HG02623 (cell line): ENCODE measurements at regions not wholly inside any gene's neighbourhood (a gene's known extent, or its start where the extent isn't known, plus 50 kb on each side); places are given as distances from the start of the nearest gene placed in this dataset.
"Not testable (repeated sequence)": the region's sequence is repeated elsewhere in the genome, so short reads cannot be mapped to it uniquely, and the experiment has no call there.

Experiments used
- ATAC-seq: cut with Tn5 transposase; IDR thresholded peaks from one replicate; pipeline ENCODE4 v1.9.1; 2021; ENCODE audit warnings: moderate library complexity; ENCODE audit not compliant: unreplicated experiment

DNA sequence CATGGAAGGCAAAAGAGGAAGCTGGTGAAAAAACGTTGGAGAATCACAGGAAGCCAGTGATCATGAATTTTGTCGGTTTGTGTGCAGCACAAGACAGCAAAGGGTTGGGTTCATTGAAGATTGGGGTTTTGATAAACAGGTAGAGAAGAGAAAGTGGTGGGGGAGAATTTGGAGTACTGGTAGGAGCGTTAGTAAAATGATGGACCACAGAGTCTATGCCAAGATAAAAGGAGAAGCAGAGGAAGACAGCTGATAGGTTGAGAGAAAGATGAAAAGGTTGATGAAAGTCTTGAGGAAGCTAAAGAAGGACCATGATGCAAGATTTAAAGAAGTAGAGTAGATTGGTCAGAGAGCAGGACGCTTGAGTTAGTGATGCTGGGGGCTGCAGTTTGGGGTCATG lies 156.8 kb upstream of the POU3F1 start:
- no peak for ATAC-seq

DNA sequence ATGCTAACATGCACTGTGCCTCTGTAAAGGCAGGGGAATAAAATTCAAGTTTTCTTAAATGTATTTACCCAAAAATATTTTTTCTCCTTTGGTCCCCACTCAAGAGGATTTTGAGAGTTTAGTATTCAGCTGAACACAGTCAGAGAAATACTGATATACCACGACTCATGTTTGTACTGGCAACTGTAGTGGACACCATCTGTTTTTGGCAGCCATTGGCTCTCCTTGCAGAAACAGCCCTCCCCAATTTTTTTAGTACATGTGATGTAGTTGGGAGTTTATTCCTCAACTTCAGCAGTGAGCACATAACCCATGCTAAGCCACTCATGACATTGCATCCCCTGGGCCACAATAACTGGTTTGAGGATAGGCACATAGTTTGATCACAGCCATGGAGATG lies 154.8 kb upstream of the POU3F1 start:
- ATAC-seq = no peak

DNA sequence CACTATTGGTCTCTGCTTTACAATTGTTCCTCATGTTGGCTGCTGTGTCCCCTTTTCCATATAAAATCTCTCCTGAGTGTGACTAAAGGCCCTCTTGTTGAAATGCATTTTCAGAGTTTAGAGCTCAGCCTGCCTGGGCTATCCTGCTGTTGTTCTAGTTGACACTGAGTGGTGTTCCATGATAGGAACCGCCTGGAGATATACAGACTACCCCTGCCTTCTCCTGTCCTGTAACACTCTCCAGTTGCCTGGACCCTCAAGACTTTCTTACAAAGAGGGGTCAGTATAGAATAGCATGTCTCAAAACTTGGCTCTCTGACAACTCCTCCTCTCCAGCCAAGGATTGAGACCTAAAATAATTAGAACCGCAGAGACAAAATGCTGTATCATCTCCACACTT lies 152.0 kb upstream of the POU3F1 start:
- no peak for ATAC-seq

DNA sequence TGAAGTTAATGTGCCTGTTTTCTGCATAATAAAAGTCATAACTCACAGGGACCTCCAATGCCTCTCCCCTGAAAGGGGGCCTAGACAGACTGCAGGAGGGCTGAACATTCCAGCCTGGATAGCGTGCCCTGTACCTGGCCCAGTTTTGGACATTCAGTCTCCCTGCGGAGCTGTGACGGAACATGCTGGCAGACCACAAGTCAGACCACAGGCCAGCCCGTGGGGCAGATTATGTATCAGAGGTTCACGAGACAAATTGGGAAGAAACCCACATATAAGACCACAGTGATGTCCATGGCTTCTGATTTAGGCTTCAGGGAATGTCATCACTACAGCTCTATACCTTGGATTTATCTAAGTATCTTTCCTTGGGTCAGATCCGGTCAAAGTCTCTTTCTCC lies 151.5 kb upstream of the POU3F1 start:
- no peak for ATAC-seq

DNA sequence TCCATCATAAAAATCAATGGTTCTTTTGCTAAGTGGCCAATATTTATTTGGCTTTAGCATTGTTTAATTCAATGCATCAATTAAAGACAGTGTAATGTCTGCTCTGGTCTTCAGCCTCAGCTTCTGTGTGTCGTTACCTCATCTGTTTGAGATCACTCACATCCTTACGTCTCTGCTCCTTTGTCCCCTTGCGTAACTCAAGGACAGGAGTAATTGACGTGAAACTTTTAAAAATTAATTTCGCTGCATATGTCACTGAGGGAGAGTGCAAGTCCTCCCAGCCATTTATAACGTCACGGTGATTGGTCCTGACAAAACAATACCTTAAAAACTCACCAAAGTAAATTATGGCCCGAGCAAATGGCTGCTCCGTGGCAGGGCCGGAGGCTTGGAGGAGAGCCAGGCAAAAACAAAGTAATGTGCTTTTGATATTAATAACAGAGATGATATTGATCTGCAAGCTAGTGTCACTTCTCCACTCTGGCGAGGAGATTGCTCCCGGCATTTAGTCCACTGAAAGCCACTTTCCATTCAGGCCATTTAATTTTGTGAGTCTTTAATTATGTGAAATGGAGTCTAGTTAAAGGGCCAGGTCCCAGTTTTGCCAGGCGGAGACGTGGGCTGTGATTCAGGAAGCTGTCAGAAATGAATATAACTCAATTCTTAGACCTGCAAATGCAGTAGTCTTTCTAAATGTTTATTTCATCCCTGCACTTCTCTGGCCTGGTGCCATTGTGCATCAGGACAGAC lies 150.9 kb upstream of the POU3F1 start:
- ATAC-seq = no peak

DNA sequence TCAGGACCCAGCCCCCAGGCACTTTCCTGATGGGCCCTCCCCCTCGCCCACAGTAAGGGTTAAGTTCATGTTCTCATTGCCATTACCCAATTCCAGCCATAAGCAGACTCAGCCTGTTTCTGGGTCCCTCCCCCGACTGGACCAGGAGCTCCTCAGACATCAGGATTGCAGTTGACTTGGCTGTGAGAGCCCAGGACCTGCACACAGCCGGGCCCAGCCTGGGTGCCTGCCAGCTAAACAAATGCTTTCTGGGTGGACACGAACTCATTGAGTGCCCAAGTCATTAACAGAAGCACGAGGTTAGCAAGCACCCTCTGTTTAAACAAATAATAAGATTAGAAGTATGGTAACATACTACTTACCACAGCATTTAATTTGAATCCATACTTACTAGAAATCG lies 147.9 kb upstream of the POU3F1 start:
- ATAC-seq = no peak

DNA sequence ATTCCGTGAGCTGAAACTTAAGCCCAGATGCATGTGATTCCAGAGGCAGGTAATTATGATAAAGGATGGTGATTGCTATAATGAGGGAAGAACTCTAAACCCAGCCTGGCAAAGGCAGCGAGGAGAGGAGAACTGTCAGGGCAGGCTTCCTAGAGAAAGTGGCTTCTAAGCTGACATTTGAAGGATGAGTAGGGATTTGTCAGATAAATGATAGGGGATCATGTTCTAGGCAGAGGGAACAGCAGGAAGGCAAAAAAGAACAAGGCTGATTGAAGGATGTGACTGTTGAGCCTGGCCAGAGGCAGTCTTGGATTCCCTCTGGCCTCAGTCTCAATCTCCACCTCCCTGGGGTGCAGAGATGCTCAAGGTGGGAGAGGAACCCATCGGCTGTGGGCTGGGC lies 146.4 kb upstream of the POU3F1 start:
- ATAC-seq = no peak

DNA sequence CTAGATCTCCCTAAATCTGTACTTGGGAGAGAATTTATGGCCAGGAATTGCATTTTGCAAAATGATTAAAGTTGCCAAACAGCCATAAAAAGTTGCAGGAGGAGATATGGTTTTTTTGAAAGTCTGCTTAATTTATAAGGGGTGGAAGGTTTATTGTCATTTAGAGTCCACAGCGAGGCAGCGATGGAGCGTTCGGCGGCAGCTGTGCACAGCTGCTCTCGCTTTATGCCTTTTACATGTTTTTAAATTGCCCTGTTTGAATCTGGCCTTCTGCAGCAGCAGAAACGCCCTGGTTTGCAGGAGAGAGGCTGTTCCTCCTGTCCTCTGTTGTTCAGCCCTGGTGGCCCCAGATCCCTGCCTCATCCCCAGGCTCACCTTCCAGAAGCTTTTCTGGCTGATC lies 144.9 kb upstream of the POU3F1 start:
- no peak for ATAC-seq

DNA sequence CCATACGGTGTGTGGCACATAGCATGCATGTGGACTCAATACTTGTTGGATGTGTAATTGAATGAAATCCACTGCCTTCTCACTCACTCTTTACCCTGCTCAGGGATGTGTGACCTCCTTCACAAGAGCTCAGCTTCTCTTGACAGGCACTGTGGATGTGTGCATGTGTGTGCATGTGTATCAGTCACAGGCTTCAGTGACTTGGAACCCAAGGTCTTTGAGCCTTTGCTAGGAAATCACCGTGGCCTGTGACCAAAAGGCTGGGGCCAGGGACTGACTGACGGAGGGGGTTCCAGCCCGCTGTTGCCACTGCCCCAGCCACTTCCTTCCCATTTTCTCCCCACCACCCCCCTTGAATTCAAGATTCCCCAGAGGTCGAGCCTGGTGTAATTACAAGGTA lies 144.4 kb upstream of the POU3F1 start:
- no peak for ATAC-seq

DNA sequence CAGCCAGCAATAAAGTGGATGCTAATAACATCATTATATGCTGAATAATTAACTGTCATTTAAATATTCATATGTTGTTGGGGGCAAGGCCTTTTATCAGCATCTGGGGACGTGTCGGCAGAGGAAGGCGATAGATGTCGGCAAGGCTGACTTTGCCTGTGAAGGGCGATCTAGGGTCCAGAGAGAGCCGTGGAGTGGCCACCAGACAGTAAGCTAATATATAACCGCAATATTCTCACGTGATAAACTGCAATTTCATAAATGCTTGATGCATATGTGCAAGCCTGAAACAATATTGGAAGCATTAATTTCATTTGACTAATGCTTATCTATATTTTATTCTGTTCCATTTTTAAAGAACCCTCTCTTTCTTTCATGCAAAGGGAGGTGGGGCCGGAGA lies 141.0 kb upstream of the POU3F1 start:
- no peak for ATAC-seq

DNA sequence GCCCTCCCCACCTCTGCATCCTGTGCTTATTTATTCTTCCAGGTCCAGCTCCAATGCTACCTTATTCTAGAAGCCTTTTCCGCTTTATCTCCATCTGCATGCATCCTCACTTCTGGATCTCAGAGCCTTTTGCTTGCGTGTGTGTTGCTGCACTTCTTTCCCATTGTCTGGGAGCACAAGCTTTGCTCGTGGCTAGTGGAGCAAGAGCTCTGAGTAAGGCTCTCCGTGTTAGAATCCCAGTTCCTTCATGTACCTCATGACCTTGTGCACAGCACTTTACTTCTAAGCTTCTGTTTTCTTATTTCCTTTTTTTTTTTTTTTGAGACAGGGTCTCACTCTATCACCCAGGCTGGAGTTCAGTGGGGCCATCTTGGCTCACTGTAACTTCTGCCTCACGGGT lies 140.0 kb upstream of the POU3F1 start:
- ATAC-seq = no peak

DNA sequence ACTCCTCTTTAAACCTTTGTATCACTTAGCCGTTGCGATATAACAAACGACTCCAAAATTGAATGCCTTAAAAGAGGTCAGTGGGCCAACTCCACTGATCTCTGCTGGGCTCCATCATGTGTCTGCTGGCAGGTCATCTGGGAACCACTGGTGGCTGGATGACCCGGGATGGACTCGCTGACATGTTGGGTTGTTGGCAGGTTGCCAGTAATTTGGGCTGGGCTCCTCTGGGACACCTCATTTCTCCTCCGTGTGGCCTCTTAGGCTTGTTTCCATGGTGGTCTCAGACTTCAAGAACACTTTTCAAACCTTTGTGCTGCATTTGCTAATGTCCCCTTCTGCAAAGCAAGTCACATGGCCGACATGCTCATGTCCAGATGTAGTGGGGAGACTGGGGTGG lies 139.3 kb upstream of the POU3F1 start:
- no peak for ATAC-seq

DNA sequence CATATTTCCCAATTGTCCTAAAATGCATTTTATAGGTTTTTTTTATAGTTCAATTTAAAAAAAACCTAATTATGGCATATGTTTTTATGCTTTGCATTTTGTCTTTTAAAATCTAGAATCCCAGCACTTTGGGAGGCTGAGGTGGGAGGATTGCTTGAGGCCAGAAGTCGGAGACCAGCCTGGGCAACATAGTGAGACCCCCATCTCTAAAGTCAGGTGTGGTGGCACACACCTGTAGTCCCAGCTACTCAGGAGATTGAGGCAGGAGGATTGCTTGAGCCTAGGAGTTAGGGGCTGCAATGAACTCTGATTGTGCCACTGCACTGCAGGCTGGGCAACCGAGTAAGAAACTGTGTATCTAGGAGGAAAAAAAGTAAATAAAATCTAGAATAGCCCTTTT lies 137.2 kb upstream of the POU3F1 start:
- no peak for ATAC-seq

DNA sequence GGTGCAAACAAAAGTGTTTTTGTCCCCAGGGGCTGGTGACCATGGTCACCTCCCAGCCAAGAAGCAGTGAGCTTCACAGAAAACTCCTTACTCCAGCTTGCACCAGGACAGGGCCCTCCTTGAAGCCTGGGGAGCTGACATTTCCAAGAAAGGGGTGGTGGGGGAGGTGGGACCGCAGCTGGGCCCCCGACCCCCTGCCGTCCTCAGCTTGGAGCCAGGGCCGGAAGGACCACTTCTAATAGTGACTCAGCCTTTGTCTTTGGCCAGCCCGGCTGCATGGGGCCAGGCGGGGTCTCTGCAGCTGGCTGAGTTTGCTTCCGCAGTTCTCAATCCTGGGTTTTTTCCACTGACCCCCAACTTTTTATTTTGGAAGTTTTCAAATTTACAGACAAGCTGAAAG lies 136.5 kb upstream of the POU3F1 start:
- ATAC-seq = no peak

DNA sequence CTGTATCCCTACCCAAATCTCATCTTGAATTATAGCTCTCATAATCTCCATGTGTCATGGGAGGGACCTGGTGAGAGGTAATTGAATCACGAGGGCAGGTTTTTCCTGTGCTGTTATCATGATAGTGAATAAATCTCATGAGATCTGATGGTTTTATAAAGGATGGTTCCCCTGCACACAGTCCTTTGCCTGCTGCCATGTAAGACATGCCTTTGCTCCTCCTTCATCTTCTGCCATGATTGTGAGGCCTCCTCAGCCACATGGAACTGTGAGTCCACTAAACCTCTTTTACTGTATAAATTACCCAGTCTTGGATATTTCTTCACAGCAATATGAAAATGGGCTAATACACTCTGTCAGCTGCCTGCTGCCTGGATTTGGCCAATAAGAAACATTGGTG lies 133.8 kb upstream of the POU3F1 start:
- not testable (repeated sequence) for ATAC-seq

DNA sequence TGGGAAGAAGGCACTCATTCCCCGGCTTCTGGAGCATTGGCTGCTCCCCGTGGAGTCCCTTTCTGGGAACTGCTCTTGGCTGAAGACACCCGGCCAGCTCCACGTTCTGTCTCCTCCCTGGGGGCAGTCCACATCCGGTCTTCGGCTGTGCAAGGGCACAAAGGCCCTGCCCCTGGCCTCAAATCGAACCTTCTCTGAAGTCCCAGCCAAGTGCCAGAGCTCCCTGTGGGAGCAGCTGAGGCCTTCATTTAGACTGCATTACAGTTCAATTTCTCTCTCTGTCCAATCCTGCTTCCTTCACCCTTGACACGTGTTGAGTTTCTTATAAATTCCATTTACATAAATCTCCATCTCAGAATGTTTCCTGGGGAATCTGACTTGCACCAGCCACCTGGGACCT lies 132.9 kb upstream of the POU3F1 start:
- no peak for ATAC-seq

DNA sequence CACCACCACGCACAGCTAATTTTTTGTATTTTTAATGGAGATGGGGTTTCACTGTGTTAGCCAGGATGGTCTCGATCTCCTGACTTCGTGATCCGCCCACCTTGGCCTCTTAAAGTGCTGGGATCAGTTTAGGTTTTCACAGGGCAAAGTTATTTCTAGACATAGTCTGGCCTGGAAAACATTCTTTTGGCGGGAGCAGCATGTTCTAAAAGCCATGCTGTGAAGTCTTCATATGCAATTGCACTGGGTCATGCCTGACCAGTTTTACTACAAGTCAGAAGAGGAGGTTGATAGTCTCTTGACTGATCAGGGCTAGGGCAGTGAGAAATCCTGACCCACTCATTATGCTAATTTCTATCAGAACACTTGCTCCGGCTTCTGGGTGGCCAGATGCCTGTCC lies 131.6 kb upstream of the POU3F1 start:
- no peak for ATAC-seq

DNA sequence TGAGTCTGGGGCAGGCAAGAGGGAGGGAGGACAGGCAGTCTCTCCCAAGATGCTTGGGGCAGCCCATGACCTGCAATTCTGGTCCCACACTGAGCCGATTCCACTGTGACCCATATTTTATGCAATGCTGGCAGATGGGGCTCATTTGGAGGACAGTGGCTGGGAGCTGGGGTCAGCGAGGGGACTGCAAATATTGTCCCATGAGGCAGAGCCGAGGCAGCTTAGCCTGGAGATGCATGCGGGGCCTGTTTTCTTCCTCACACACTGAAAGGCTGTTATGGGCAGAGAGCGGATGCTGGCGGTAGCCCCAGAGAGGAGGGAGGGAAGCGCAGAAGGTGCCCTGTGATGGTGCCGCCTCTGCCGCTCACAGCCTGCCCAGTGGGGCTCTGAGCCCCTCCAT lies 128.5 kb upstream of the POU3F1 start:
- no peak for ATAC-seq

DNA sequence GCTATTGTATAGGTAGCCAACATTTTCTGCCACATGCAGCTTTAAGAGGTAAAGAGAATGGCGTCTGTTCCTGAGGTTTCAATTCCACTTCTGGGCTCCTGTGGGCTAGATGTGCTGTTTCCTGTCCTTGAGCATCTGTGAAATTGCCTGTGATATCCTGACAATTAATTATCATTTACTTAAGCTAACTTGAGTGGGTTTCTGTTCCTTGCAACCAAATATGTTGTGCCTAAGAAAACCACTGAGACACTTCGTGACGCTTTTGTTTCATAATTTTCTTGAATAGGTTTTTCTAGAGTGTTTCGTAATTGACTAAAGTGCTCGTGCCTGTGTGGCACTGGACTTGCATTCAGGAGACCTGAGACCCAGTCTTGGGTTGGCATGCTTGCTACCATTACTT lies 127.3 kb upstream of the POU3F1 start:
- ATAC-seq = no peak

DNA sequence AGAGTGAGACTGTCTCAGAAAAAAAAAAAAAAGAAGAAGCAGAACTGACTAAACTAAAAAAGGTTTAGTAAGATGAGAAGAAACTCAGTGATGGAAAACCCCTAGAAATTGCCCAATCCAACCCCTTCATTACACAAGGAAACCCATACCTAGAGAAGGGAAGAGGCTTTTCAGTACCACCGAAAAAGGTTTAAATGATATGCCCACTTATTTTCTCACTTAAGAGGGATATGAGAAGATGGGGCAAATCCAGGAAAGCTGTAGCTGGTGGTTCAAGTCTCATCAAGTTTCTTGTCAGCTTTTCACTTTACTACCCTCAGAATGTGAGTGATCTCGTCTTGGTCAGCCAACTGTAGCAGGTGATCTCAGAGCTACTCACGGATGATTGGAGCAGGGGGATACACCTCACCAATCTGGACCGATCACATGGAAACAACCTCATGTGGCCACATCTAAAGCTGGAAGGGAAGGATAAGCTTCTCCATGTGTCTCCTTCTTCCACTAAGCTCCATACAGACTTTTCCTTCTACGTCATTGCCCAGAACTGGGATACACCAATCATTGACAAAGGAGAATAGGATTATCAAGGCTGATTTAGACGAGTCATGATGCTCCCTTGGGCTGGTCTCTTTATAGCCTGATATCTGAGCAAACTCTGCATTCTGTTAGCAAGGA lies 126.7 kb upstream of the POU3F1 start:
- no peak for ATAC-seq

DNA sequence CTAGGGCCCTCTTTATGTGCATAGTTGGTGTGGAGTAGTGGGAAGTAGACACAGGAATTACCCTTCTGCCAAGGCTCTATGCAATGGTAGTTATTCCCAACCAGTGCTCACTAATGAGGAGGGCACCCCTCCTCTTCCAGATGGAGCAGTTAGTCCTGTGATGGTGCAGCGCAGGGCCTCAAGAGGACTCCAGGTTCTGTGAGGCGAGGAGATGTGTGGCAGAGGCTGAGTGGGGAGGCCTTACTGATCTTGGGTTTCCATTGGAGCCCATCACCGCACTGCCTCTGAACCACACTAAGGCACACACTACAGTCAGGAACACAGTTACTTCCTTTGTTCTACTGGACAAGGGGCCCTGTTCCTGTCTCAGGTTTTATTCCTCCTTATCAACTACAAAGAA lies 122.5 kb upstream of the POU3F1 start:
- no peak for ATAC-seq

DNA sequence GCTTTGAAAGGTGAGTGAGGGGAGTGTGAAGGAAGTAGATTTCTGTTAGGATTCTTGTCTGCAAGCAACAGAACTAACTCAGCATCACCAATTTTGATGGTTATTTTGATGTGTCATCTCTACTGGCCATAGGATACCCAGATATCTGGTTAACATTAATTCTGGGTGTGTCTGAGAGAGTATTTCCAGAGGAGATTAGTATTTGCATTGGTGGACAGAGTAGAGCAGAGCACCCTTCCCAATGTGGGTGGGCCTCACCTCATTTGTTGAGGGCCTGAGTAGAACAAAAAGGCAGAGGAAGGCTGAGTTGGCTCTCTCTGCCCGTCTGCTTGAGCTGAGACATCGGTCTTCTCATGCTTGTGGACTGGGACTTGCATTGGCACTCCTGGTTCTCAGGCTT lies 121.8 kb upstream of the POU3F1 start:
- no peak for ATAC-seq

DNA sequence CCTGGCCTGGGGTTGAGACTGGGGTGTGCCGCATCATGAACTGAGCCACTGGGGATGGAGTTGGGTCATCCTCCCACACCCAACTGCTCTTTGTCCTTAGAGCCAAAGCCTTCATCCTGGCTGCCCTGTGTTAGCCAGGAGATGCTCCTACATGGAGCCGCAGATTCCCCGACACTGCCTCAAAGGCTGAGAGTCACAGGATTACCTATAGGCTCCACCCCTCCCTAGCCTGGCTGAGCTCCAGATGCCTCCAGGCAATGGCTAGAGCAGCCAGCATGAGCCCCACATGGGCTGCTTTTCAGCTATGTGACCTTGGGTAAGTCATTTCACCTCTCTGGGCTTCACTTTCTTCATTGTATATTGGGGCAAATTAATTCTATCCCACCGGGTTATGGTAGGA lies 119.9 kb upstream of the POU3F1 start:
- ATAC-seq = no peak
